ENCODE measurements at regions not wholly inside any gene's neighbourhood (a gene's known extent, or its start where the extent isn't known, plus 50 kb on each side); places are given as distances from the start of the nearest gene placed in this dataset.

DNA sequence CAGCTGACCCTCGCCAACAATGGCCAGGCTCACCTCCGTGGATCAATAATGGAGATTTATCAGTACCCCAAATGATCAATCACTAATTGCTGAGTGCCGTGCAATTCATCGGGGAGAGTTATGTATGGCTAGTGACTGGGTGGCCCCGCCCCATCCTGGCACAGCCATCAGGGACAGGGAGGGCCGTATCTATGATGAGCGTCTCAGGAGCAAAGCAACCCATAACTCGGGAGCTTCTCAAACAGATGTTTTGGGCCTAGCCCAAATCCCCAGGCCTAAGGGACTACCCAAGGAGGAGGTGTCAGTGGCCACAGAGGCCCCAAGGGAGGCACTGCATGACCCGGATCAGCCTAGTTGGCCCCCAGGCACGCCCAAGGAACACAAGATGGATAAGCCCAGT lies 180.0 kb upstream of the LINGO1 start:
- H3K27ac ChIP-seq (ENCODE audit: insufficient read depth, low read length), result no peak overlapping the region
- H3K9me3 ChIP-seq (ENCODE audit: control insufficient read depth, insufficient read depth, low read depth, low read length), result no peaks in the 10 kb centered on the region
- no peaks in the 10 kb centered on the region for H3K79me2 ChIP-seq (ENCODE audit: control insufficient read depth, insufficient read depth, low read length)
- no peak for TF ChIP-seq CTCF (conservative IDR thresholded peaks at IDR 0.05 in 1 of 2, IDR thresholded peaks at IDR 0.05 in 1 of 2; ENCODE audit: low read depth in 1 of 2, low read length in 2 of 2)
- TF ChIP-seq EZH2 (IDR thresholded peaks at IDR 0.05; ENCODE audit: low read length, missing control alignments), result no peak
- H3K36me3 ChIP-seq (ENCODE audit: control insufficient read depth, insufficient read depth, low read length), result no peaks in the 10 kb centered on the region
- no peak for DNase-seq (ENCODE audit: low read depth in 2 of 2)
- peaks cover 2% of the 10 kb centered on the region for H3K27me3 ChIP-seq (ENCODE audit: control insufficient read depth, insufficient read depth, low read length)
- H3K4me1 ChIP-seq (ENCODE audit: control insufficient read depth, extremely low read depth, insufficient read depth, low read length), result no peaks in the 10 kb centered on the region
- no peak overlapping the region for H3K4me2 ChIP-seq (ENCODE audit: extremely low read depth, insufficient read depth, low read length)
- no peak overlapping the region for H3K4me3 ChIP-seq (replicated peaks in 1 of 4; ENCODE audit: control extremely low read depth in 1 of 4, insufficient read depth in 1 of 4, low read depth in 3 of 4, low read length in 4 of 4)
- H4K20me1 ChIP-seq (ENCODE audit: control insufficient read depth, extremely low read depth, insufficient read depth, low read length), result no peaks in the 10 kb centered on the region
- H2AFZ ChIP-seq (ENCODE audit: low read length), result no peak overlapping the region
- H3K9ac ChIP-seq (ENCODE audit: insufficient read depth, low read length), result no peak overlapping the region

GRCh38 chr15:77811270-77811669 lies 178.6 kb upstream of the LINGO1 start:
- no peak for DNase-seq (ENCODE audit: low read depth in 2 of 2)
- TF ChIP-seq CTCF (conservative IDR thresholded peaks at IDR 0.05 in 1 of 2, IDR thresholded peaks at IDR 0.05 in 1 of 2; ENCODE audit: low read depth in 1 of 2, low read length in 2 of 2), result no peak
- TF ChIP-seq EZH2 (IDR thresholded peaks at IDR 0.05; ENCODE audit: low read length, missing control alignments), result no peak
- H3K4me2 ChIP-seq (ENCODE audit: extremely low read depth, insufficient read depth, low read length), result no peak overlapping the region
- H3K36me3 ChIP-seq (ENCODE audit: control insufficient read depth, insufficient read depth, low read length), result no peaks in the 10 kb centered on the region
- no peak overlapping the region for H3K9ac ChIP-seq (ENCODE audit: insufficient read depth, low read length)
- no peak overlapping the region for H2AFZ ChIP-seq (ENCODE audit: low read length)
- no peak overlapping the region for H3K4me3 ChIP-seq (replicated peaks in 1 of 4; ENCODE audit: control extremely low read depth in 1 of 4, insufficient read depth in 1 of 4, low read depth in 3 of 4, low read length in 4 of 4)
- no peak overlapping the region for H3K27ac ChIP-seq (ENCODE audit: insufficient read depth, low read length)
- no peaks in the 10 kb centered on the region for H3K27me3 ChIP-seq (ENCODE audit: control insufficient read depth, insufficient read depth, low read length)
- H4K20me1 ChIP-seq (ENCODE audit: control insufficient read depth, extremely low read depth, insufficient read depth, low read length), result no peaks in the 10 kb centered on the region
- no peaks in the 10 kb centered on the region for H3K4me1 ChIP-seq (ENCODE audit: control insufficient read depth, extremely low read depth, insufficient read depth, low read length)
- H3K9me3 ChIP-seq (ENCODE audit: control insufficient read depth, insufficient read depth, low read depth, low read length), result no peaks in the 10 kb centered on the region
- H3K79me2 ChIP-seq (ENCODE audit: control insufficient read depth, insufficient read depth, low read length), result no peaks in the 10 kb centered on the region

DNA sequence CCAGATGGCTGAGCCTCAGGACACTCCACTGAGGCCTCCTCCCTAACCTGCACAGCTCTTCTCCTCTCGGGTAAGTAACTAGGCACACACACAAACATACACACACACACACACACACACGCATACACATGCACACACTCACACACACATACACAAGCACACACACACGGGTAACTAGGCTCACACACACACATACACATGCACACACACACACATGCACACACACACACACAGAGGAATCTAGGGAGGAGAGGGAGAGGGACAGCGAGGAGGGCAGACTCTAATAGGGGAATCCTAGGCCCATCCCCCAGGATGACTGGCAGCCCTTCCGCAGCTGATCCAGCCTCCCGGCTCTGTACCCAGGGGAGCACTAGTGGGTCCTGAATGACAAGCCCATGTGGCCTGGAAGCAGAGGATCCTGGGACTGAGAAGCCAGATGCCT lies 177.4 kb upstream of the LINGO1 start:
- no peak overlapping the region for H3K4me2 ChIP-seq (ENCODE audit: extremely low read depth, insufficient read depth, low read length)
- no peaks in the 10 kb centered on the region for H3K27me3 ChIP-seq (ENCODE audit: control insufficient read depth, insufficient read depth, low read length)
- TF ChIP-seq EZH2 (IDR thresholded peaks at IDR 0.05; ENCODE audit: low read length, missing control alignments) (no peak), CTCF (conservative IDR thresholded peaks at IDR 0.05 in 1 of 2, IDR thresholded peaks at IDR 0.05 in 1 of 2; ENCODE audit: low read depth in 1 of 2, low read length in 2 of 2) (no peak)
- no peaks in the 10 kb centered on the region for H3K79me2 ChIP-seq (ENCODE audit: control insufficient read depth, insufficient read depth, low read length)
- no peak overlapping the region for H3K4me3 ChIP-seq (replicated peaks in 1 of 4; ENCODE audit: control extremely low read depth in 1 of 4, insufficient read depth in 1 of 4, low read depth in 3 of 4, low read length in 4 of 4)
- DNase-seq (ENCODE audit: low read depth in 2 of 2), result no peak
- no peak overlapping the region for H2AFZ ChIP-seq (ENCODE audit: low read length)
- H4K20me1 ChIP-seq (ENCODE audit: control insufficient read depth, extremely low read depth, insufficient read depth, low read length), result no peaks in the 10 kb centered on the region
- H3K27ac ChIP-seq (ENCODE audit: insufficient read depth, low read length), result no peak overlapping the region
- no peak overlapping the region for H3K9ac ChIP-seq (ENCODE audit: insufficient read depth, low read length)
- no peaks in the 10 kb centered on the region for H3K36me3 ChIP-seq (ENCODE audit: control insufficient read depth, insufficient read depth, low read length)
- H3K4me1 ChIP-seq (ENCODE audit: control insufficient read depth, extremely low read depth, insufficient read depth, low read length), result no peaks in the 10 kb centered on the region
- no peaks in the 10 kb centered on the region for H3K9me3 ChIP-seq (ENCODE audit: control insufficient read depth, insufficient read depth, low read depth, low read length)
